ENCODE measurements at regions not wholly inside any gene's neighbourhood (a gene's known extent, or its start where the extent isn't known, plus 50 kb on each side); places are given as distances from the start of the nearest gene placed in this dataset.
"Not testable (repeated sequence)": the region's sequence is repeated elsewhere in the genome, so short reads cannot be mapped to it uniquely, and the experiment has no call there.

DNA sequence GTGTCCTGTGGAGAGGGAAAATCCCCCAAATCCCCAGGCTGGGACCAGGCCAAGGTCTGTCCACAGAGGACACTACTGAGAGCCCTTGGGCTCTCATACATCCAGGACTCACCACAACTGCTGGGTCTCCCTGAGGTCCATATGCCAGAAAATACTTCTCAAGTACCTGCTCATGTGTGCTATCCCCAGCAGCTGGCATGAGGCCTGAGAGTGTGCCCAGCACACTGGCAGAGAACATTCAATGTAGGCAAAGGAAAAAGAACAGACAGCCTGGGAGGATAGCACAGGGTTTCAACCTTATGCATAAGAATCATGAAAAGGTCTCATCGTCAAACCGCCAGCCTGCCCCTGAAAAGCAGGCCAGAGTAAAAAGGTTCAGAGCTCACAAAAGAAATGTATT, 154.1 kb upstream of the TAS2R1 start:
- DNase-seq = no peak

DNA sequence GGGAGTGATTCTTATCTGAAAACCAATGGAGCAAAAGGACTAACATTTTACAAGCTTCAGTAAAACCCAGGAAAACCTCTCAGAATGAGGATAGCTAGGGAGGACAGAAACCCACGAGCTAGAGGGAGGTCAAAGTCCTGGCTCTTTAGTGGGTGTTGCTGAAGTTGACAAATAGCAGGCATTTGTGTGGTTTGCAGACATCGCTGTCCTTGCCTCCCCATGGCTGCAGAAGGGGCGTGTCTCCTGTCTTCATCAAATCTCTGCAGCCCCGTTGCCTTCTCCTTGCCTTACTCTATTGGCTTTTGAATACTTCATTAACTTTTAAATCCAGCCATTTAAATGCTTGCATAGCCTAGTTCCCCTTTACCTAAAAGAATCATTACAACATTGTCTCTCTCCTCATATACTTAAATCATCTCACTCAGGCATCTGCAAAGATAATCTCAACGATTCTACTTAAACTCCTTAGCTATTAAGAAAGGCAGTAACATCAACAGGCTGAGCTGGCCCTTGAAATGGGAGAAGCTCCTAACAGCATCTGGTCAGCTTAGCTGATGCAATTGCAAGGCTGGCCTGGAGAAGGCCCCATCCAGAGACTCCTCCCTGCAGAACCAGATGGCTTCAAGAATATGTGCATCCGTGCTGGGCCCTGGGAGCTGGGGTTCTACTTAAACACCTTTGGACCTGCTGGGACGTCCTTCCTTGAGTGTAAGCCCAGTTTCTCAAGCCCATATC, 152.8 kb upstream of the TAS2R1 start:
- no peak for DNase-seq

DNA sequence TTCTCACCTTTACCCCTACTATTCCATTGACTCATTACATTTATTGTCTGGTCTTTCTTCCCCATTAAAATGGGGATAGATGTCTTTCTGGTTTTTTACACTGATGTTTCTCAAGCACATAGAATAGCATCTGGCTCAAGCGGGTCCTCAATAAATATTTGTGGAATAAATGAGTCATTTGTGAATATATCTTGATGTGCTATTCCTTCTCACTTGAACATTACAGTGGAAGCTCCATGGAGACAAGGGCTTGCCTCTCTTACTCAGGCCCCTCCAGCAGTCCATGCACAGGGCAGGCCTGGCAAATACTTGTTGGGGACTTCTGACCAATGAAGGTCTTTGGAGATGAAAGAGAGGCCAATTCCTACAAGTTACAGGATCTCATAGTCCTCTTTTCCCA, 151.7 kb upstream of the TAS2R1 start:
- DNase-seq = no peak

DNA sequence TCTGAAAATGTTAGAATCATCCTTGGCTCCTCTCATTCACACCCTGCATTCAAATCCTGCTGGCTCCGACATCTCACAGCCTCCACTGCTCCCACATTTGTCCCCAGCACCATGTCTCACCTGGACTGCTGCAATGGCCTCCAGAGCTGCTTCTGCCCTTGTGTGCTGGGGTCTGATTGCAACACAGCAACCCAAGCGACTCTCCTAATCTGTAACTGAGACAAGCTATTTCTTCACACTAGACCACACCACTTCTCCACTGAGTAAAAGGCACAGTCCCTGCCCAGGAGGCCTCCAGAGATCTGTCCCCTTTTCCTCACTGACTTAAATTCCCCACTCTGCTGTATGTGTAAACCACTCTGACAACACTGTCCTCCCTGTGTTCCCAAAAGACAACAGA, 151.1 kb upstream of the TAS2R1 start:
- no peak for DNase-seq

DNA sequence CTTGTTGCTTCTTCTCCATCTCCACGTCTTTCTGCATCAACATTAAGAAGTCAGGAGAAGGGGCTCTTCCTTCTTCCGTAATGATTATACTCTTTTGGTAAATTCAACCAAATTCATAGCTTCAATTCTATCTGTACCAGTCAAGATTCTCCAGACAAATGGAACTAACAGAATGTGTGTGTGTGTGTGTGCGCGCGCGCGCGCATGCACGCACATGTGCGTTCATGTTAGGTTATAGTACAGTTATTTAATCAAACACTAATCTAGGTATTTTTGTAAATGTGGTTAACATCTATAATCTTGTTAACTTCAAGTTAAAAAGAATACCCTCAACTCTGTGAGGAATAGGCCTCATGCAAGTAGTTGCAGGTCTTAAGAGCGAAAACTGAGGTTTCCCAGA, 150.3 kb upstream of the TAS2R1 start:
- no peak for DNase-seq

DNA sequence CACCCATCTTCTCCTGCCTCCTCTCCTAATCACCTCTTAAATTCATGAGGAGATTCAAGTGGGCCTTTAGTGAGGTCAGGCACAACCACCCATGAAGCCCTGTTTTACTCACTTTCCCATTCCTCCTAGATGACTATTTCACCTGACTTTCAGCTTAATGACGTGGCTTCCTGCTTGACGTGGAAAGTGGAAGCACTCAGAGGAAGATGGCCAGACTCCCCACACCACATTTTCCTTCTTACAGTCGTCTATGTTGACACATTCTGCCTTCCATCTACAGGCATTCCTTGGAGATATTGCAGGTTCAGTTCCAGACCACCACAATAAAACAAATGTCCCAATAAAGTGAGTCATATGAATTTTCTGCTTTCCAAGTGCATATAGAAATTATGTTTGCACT, 146.4 kb upstream of the TAS2R1 start:
- no peak for DNase-seq

DNA sequence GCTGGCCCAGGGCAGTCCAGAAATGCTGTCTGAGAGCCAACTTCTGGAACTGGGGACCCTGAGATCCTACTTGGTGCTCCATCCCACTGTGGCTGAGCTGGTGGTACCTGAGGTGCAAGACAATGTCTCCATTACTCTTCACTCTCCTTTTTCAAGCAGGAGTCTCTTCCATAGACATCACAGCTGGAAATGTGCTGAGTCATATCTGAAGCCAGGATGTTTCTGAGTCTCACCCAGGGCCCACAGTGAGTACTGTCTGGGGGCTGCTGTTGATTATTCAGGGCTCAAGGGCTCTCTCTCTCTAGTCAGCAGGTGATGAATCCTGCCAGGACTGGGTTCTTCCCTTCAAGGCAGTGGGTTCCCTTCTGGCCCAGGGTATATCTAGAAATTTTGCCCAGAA, 145.2 kb upstream of the TAS2R1 start:
- no peak for DNase-seq

DNA sequence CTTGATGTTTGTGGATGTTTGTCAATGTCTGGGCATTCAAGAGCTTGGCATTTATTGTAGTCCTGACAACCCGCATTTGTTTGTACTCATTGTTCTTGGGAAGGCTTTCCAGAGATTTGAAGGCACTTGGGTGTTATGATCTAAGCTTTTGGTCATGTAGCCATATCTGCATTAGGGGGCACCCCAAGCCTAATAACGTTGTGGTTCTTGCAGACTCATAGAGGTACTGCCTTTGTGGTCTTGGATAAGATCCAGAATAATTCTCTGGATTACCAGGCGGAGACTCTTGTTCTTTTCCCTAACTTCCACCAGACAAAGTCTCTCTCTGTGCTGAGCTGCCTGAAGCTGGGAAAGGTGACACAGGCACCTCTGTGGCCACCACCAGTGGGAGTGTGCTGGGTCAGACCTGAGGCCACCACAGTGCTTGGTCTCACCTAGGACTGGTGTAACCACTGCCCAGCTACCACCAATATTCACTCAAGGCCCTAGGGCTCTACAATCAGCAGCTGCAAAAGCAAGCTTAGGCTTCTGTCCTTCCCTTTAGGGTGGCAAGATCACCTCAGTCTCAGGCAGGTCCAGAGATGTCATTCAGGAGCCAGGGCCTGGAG, 144.4 kb upstream of the TAS2R1 start:
- DNase-seq = no peak

DNA sequence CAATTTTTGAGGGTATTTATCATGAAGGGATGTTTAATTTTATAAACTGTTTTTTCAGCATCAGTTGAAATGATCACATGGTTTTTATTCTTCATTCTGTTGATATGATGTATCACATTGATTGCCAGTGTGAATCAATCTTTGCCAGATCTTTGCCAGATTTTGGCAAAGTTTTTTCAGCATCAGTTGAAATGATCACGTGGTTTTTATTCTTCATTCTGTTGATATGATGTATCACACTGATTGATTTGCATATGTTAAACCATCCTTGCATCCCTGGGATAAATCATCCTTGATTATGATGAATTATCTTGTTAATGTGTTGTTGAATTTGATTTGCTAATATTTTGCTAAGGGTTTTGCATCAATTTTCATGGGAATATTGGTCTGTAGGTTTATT, 140.9 kb upstream of the TAS2R1 start:
- DNase-seq = no peak

DNA sequence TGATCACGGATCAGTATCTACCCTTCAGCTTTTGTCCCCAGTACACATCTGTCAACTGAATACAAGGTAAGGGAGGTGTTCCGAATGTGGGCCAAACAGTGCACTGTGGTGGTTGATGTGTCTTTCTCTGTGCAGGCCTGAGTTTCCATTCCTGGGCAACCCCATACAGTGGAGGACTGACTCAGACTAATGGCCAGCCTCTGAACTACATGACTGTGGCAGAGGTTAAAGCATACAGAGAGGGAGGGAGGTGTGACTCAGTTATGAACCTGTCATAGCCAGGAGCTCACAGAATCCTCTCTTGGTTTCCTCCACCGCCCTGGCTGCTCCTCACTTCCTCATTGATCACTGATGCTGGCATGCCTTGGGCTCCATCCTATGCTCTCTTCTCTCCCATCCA, 136.4 kb upstream of the TAS2R1 start:
- no peak for DNase-seq

DNA sequence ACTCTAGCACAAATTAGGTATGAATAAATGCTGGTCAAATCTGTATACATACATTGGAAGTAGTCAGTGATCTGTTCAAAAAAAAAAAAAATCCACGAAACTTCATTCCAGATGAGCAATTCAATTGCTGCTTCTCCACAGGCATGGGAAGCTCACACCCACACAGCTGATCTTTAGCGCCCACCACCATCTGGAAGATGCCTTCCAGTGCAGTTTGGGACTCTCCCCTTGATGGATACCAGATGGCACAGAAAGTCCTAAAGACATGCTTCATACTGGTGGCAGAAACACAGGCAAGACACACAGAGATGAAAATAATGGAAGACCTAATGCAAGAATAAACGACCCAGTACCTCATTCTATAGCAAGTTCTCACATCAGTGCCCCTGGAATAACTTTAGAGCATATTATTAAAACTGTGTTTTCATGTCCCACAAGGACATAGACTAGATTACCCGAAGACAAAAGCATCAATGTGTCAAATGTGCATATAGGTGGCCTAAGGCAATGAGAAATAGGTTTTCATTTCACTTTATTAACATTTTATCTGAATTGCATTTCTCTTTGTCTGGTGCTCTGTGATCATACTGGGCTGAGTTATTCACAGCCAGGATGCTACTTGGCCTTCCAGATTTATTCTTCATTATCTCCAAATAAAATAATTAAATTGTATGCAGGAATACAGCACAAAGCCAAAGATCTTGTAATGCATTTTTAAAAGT, 135.4 kb upstream of the TAS2R1 start:
- no peak for DNase-seq

DNA sequence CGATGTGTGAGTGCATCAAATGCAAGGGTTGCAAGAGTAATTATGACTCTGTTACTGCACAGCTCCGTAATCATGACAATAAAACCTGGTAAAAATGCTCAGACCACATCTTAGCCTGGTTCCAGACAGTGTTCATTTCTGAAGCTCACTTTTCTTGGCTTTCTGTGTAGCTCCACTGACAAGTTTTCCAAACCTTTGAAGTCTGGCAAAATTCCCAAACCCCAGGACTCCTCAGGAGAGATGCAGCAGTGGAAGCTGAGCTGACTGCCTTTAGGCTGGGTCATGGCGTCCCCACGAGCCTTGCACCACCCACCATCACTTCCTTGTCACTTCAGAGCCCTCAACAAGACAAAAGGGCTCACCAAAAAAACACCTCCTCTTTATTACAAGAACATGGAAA, 131.6 kb upstream of the TAS2R1 start:
- DNase-seq = no peak

DNA sequence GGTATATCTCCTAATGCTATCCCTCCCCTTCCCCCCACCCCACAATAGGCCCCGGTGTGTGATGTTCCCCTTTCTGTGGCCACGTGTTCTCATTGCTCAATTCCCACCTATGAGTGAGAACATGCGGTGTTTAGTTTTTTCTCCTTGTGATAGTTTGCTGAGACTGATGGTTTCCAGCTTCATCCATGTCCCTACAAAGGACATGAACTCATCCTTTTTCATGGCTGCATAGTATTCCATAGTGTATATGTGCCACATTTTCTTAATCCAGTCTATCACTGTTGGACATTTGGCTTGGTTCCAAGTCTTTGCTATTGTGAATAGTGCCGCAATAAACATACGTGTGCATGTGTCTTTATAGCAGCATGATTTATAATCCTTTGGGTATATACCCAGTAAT, 122.5 kb upstream of the TAS2R1 start:
- not testable (repeated sequence) for DNase-seq

DNA sequence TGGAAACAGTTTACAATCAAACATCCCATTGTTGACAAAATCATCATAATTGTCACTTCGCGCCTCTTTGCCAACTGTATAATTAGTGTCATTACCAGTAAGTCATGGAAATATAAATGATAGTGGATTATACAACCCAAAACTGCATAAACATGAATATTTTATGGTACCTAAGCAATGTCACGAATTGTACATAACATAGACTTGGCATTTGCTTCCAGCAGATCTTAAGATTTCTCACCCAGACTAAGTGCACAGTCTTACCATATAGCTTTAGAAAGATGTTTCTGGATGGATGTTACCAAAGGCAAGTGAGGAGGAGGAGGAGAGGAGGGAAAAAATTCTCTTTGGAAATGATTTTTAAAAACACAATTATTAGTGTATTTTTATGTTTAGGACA, 113.4 kb upstream of the TAS2R1 start:
- DNase-seq = no peak

DNA sequence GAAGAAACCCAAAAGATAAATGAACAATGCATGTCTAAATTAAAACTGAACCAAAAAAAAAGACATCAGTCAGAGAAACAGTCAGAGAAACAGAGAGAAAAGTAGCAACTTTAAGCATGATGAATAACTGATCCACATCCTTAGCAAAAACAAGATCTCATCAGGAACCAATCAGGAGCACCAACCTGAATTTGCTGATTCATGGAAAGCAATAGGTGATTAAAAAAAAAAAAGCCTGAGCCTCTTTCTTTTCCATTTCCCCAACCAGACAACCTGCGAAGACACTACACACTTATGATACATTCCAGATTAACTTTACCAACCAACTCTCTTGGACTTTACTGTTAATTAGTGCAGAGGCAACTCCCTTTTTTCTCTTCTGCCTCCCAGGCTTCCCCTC, 112.7 kb upstream of the TAS2R1 start:
- no peak for DNase-seq

DNA sequence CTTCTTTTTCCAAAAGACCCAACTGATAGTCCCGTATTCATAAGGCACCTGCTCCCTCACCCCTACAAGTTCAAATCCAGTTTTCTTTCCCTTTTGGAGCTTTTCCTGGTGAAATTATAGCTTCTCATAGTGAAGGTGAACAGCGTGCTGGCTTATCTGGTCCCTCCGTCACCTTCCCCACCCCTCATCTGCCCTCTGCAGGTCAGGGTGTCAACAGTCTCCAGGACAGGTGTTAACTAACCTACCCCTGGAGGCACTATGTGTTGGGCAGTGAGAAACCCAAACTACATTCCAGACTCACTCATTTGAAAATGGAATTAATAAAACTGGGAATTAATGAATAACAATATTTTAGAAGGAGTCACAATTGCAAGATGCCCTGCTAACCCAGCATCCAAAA, 109.0 kb upstream of the TAS2R1 start:
- no peak for DNase-seq

DNA sequence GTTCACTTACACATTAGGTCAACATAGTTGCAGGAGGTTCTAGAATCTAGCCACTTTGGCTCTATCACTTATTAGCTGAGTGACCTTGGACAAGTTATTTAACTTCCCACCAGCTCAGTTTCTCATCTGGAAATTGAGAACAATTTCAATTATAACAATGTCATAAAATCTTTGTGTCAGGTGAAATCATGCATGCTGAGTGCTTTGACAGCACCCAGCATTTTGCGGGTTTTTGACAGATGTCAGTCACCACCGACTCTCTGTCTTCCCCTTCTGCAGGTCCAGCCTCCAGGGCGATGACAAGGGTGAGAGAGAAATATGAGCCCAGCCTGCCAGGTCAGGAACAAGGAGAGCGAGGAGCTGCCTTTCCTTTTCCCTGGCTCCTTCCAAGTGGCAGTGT, 107.1 kb upstream of the TAS2R1 start:
- DNase-seq = no peak

DNA sequence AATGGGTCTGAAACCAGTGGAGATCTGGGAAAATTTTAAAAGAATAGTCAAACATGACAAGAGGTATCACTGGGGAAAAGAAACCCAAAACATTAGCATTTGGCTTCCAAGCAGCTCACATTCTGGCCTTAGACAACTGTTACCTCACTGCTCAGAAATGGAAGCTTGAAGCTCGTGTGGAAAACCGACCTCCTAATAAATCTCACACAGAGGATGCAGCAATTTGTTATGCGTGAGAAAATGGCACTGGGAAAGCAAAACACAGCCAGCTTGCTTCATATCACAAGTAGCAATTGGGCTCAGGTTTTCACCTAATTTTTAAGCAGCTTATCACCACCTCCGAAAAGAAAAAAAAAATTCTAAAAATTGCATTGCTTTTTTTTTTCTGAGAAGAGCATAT, 103.3 kb upstream of the TAS2R1 start:
- DNase-seq = no peak

DNA sequence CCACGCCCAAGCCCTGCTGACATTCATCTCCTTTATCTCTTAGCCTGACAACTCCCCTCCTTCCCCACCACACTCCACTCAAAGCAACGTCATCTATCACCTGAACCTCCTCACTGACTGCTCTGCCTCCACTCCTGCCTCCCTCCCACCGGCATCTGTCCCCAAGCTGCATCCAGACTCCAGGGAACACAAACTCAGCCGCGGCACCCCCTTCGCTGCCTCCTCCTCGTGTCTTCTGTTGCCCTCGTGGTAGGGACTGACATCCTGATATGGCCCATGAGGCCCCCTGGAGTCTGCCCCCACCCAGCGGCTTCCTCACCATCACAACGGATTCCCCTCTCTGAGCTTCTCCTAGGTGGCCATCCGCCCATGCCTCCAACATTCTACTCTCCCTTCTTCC, 101.0 kb upstream of the TAS2R1 start:
- no peak for DNase-seq

DNA sequence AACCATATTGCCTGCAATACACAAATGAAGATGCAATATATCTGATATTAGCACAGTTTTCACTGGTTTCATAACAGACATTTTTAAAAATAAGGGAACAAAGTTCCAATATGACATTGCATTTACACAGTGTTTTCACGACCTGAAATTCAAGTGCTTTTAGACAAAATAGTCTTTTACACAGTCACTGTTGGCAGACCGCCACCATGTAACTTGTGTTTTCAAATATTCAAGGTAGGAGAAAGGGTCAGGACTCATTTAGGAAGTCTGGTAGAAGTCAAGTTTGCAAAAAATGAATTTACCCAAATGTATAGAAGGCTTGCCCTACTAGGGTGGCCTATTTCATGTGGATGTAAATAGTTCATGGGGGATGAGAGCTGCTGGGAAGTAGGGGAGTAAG, 98.1 kb upstream of the TAS2R1 start:
- no peak for DNase-seq

DNA sequence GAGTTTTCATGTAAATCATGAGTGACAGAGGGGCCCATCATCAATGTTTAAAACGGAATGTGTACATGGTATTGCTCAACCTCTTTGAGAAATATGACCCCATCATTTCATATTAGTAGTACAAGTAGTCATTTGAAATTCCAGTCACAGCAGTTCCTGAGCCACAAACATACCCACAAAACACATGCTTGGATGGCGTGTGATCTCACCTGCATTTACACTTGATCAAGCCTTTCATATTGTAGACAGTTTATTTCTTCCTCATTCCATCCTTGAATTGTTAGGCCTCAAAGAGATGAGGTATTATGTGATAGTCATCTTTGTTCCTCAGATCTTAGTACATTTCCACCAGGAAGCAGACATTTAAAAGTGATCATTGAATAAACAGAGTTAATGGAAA, 96.8 kb upstream of the TAS2R1 start:
- DNase-seq = no peak

DNA sequence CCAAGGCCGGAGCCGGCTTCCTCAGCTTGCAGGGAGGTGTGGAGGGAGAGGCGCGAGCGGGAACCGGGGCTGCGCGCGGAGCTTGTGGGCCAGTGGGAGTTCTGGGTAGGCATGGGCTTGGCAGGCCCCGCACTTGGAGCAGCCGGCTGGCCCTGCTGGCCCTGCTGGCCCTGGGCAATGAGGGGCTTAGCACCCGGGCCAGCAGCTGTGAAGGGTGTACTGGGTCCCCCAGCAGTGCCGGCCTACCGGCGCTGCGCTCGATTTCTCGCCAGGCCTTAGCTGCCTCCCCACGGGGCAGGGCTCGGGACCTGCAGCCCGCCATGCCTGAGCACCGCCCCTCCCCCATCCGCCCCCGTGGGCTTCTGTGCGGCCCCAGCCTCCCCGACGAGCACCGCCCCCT, 95.1 kb upstream of the TAS2R1 start:
- not testable (repeated sequence) for DNase-seq

DNA sequence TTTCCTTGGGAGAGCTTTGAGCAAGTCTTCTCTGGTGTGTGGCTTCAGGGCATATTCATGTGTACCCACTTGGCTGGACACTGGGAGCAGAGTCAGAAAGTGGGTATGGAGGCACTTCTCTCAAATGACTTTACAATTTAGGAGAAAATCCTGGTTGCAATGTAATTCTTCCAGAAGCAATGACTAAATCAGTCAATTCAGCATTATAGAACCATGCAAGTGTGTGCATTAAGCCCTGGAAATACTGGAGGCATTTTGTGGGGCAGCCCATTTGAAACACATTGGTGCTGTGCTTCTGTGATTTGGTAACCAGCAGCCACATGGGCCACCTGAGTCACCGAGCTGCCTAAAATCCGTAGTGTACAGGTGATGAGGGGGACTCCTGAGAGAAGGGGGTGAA, 94.6 kb upstream of the TAS2R1 start:
- no peak for DNase-seq

DNA sequence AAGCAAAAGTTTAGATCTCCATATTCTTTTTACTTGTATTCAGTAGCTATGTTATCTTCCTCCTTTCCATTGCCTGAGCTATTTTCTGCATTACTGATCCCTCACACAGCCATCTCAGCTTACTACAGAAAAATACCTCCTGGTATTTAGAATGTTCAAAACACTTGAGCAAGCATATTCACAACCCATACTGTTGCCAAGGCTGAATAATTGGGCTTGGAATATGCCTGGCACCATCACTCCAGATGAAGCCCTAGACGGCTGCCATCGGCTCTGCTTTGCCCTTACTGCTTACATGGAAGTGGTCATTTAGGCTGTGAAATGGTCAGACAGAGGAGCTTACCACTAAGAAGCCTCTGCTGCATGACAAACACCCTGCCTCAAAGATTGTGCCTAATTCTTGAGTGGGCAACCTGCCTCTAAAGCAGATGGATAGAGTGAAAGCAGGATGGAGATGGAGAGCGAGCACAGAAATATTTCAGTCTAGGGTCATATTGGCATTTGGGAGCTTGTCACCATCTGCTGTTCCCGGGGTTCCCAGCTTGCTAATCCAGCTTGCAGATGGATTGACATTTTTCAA, 92.5 kb upstream of the TAS2R1 start:
- DNase-seq = no peak

All from Kasumi-1 (cell line).